Progenitor cell of endocrine pancreas (in vitro differentiated cells): ENCODE measurements at regions not wholly inside any gene's neighbourhood (a gene's known extent, or its start where the extent isn't known, plus 50 kb on each side); places are given as distances from the start of the nearest gene placed in this dataset.
"Not testable (repeated sequence)": the region's sequence is repeated elsewhere in the genome, so short reads cannot be mapped to it uniquely, and the experiment has no call there.

ENCODE experiments used
- DNase-seq: peaks from one replicate; pipeline ENCODE4 v3.0.0; 2021; ENCODE audit warnings: low spot score; ENCODE audit not compliant: unreplicated experiment
- H3K27ac Mint-ChIP-seq: 2 replicates; pipeline ENCODE4 v1.8.0; 2021; ENCODE audit warnings: mild to moderate bottlenecking, moderate library complexity, mixed read lengths
- H3K27me3 Mint-ChIP-seq: 2 replicates; pipeline ENCODE4 v1.8.0; 2021; ENCODE audit warnings: mixed read lengths
- H3K36me3 Mint-ChIP-seq: 2 replicates; pipeline ENCODE4 v1.8.0; 2022; ENCODE audit warnings: mixed read lengths; ENCODE audit not compliant: insufficient read depth
- H3K4me1 Mint-ChIP-seq: 2 replicates; pipeline ENCODE4 v1.8.0; 2021; ENCODE audit warnings: low read depth, mixed read lengths
- H3K4me3 Mint-ChIP-seq: 2 replicates; pipeline ENCODE4 v1.8.0; 2021; ENCODE audit warnings: low read depth, mild to moderate bottlenecking, moderate library complexity, mixed read lengths
- H3K9me3 Mint-ChIP-seq: 2 replicates; pipeline ENCODE4 v1.8.0; 2021; ENCODE audit warnings: low read depth, mixed read lengths
- CTCF ChIP-seq: fragments of 200-600 bp; sonication (generic); IDR thresholded peaks from one replicate; pipeline ENCODE4 v1.5.0; 2021; ENCODE audit warnings: antibody characterized with exemption, mild to moderate bottlenecking; ENCODE audit not compliant: unreplicated experiment

- H3K4me3 Mint-ChIP-seq, result no peak overlapping the region
- H3K27ac Mint-ChIP-seq, result no peak overlapping the region
- TF ChIP-seq CTCF, result no peak
- H3K4me1 Mint-ChIP-seq, result no peaks in the 10 kb centered on the region
- peaks cover 17% of the 10 kb centered on the region for H3K27me3 Mint-ChIP-seq
- H3K36me3 Mint-ChIP-seq, result no peaks in the 10 kb centered on the region
- peaks cover 10% of the 10 kb centered on the region for H3K9me3 Mint-ChIP-seq
- DNase-seq, result no peak
Measured at GRCh38 chr7:142568435-142569097, 180.7 kb upstream of the PRSS1 start.

GRCh38 chr7:142567201-142568075, 181.8 kb upstream of the PRSS1 start:
- H3K9me3 Mint-ChIP-seq, result peaks cover 2% of the 10 kb centered on the region
- no peak for TF ChIP-seq CTCF
- no peak for DNase-seq
- no peaks in the 10 kb centered on the region for H3K36me3 Mint-ChIP-seq
- H3K27ac Mint-ChIP-seq, result no peak overlapping the region
- H3K27me3 Mint-ChIP-seq, result peaks cover 18% of the 10 kb centered on the region
- H3K4me3 Mint-ChIP-seq, result no peak overlapping the region
- H3K4me1 Mint-ChIP-seq, result peaks cover 6% of the 10 kb centered on the region

GRCh38 chr7:142566271-142566670, 183.0 kb upstream of the PRSS1 start:
- no peaks in the 10 kb centered on the region for H3K36me3 Mint-ChIP-seq
- peaks cover 6% of the 10 kb centered on the region for H3K4me1 Mint-ChIP-seq
- H3K27ac Mint-ChIP-seq, result no peak overlapping the region
- no peak for TF ChIP-seq CTCF
- peaks cover 18% of the 10 kb centered on the region for H3K27me3 Mint-ChIP-seq
- H3K9me3 Mint-ChIP-seq, result peaks cover 3% of the 10 kb centered on the region
- H3K4me3 Mint-ChIP-seq, result no peak overlapping the region
- no peak for DNase-seq

- not testable (repeated sequence) for H3K4me3 Mint-ChIP-seq, H3K9me3 Mint-ChIP-seq, H3K4me1 Mint-ChIP-seq, H3K27ac Mint-ChIP-seq, DNase-seq, H3K36me3 Mint-ChIP-seq
- peaks cover 20% of the 10 kb centered on the region for H3K27me3 Mint-ChIP-seq
Measured at GRCh38 chr7:142564125-142564524, 185.1 kb upstream of the PRSS1 start.

- H3K27ac Mint-ChIP-seq, result no peak overlapping the region
- H3K9me3 Mint-ChIP-seq, result peaks cover 3% of the 10 kb centered on the region
- H3K36me3 Mint-ChIP-seq, result no peaks in the 10 kb centered on the region
- no peak for DNase-seq
- H3K4me3 Mint-ChIP-seq, result no peak overlapping the region
- peaks cover 22% of the 10 kb centered on the region for H3K27me3 Mint-ChIP-seq
- no peak for TF ChIP-seq CTCF
- H3K4me1 Mint-ChIP-seq, result peaks cover 6% of the 10 kb centered on the region
Measured at GRCh38 chr7:142563470-142563869, 185.8 kb upstream of the PRSS1 start.
